ENCODE measurements at regions not wholly inside any gene's neighbourhood (a gene's known extent, or its start where the extent isn't known, plus 50 kb on each side); places are given as distances from the start of the nearest gene placed in this dataset.

- TF ChIP-seq CTCF (IDR thresholded peaks at IDR 0.05 in 4 of 5, conservative IDR thresholded peaks at IDR 0.05 in 1 of 5) (no peak), POLR2A (IDR thresholded peaks at IDR 0.05) (no peak)
Measured at GRCh38 chr7:130872756-130873448, 138.9 kb upstream of the KLF14 start.

All from gastrocnemius medialis (tissue), 4 donors.